HG03558 (cell line): ENCODE measurements at regions not wholly inside any gene's neighbourhood (a gene's known extent, or its start where the extent isn't known, plus 50 kb on each side); places are given as distances from the start of the nearest gene placed in this dataset.

ENCODE experiments used
- ATAC-seq: cut with Tn5 transposase; IDR thresholded peaks from one replicate; pipeline ENCODE4 v1.9.1; 2021; ENCODE audit warnings: moderate number of reproducible peaks; ENCODE audit not compliant: unreplicated experiment; ENCODE audit errors: extremely low read depth

DNA sequence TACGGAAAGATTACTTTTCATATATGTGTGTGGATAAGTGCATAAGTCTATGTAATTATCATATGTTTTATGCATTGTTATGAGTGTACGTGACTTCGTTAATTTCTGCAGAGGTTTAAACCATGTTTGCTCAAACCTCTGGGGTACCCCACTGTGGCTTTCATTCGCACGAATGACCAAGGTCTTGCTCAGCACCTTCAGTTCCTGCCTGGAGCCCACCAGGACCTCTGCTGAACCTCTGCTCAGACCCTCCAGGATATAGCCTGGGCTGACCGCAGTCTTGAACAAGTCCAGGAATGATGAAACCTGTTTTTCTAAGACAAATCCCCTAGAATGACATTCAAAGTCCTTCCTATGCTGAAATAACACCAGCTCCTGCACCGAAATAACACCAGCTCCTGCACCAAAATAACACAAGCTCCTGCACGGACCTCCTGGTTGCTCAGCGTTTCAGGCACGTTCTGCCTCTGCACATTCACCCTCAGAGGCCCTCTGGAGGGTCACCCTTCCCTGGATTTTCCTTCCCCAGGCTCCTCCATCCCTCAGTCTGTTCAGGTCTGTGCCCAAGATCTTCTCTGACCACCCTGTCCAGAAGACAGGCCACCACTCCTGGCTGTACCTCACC lies 99.7 kb upstream of the BOD1 start:
- ATAC-seq, result no peak

GRCh38 chr5:173717959-173718358 lies 101.5 kb upstream of the BOD1 start:
- no peak for ATAC-seq

DNA sequence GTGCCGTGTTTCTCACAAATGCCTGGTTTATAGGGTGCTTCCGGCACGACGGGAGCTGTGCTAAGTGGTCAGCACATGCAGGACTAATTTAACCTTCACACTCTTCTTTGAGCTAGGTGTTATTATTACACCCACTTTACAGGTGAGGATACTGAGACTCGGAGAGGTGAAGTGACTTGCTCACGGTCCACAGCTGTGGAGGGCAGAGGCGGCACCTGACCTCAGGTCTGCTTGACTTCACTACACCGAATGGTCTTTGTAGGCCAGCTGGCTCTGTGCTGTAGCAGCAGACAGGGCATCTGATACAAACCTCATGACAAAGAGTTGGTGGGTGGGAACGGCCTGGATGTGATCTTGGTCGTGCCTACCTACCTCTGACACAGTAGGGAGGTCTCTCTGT lies 102.0 kb upstream of the BOD1 start:
- no peak for ATAC-seq

DNA sequence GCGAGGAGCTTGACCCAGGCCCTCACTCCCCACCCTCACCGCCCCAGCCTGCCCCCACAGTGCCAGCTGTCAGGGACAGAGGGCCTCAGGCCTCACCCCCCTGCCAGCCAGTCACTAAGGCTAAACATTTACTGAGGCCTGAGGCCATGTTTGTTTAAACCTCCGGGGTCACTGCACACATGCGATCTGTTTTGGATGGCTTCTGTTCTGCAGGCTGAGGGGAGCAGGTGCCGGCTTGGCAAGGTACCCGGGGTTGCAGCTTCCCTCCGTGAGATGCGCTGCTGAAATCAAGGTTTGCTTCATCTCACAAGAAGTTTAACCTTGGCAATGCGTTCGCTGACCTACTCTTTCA lies 103.3 kb upstream of the BOD1 start:
- no peak for ATAC-seq

DNA sequence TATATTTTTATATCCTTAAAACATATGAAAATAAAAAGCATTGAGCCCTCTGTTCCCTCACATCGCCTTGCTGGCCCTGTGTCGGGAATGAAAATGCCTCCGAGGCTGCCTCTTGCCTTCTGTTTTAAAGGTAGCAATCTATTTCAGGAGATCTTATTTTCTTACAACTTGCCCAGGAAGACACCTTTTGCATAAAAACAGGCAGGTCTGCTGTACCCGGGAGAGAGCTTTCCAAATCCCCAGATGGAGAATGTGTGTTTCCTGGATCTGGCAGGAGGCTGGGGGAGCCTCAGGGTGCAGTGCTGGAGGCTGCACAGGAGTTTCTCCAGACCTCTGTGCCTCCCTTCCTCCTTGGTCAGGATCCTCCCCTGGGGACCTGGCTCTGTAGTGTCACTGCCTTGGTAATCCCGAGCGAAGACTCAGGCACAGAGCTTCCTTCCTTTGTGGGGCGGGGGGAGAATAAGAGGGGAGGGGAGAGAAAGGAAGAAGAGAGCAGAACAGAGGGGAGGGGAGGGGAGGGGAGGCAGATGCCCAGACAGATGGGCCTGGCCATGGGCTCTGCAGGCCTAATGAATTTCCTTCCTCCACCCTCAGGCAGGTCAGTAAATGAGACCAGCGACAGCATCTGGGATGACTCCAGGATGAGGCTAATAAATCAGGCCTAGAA lies 104.0 kb upstream of the BOD1 start:
- no peak for ATAC-seq

DNA sequence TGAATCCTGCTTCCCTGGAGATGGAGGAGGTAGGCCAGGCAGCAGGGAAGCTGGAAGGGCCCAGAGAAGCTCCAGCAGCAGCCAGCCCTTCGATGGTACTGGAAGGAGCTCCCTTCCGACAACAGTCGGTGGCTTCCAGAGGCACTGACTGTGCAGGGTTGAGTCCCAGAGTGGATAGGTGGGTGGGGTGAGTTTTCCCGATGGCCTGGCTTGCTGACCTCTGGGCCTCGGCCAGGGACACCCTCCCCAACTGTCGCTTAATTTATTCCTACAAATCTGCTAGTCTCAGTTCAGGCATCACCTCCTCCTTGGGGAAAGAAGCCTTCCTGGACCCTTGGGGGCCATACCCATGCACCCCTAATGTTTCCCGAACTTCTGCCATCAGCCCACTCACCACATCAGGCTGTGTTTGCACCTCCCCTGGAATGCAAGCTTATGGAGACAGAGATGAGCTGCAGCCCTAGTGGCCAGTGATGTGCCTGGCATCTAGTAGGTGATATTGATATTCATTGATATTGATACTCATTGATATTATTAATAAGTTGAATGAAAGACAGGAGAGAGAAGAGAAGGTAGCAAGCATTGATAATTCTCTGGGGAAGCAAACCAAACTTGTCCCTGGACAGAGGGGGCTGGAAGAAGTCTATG lies 104.6 kb upstream of the BOD1 start:
- ATAC-seq, result no peak

- no peak for ATAC-seq
Measured at GRCh38 chr5:173721601-173722232, 105.3 kb upstream of the BOD1 start.

DNA sequence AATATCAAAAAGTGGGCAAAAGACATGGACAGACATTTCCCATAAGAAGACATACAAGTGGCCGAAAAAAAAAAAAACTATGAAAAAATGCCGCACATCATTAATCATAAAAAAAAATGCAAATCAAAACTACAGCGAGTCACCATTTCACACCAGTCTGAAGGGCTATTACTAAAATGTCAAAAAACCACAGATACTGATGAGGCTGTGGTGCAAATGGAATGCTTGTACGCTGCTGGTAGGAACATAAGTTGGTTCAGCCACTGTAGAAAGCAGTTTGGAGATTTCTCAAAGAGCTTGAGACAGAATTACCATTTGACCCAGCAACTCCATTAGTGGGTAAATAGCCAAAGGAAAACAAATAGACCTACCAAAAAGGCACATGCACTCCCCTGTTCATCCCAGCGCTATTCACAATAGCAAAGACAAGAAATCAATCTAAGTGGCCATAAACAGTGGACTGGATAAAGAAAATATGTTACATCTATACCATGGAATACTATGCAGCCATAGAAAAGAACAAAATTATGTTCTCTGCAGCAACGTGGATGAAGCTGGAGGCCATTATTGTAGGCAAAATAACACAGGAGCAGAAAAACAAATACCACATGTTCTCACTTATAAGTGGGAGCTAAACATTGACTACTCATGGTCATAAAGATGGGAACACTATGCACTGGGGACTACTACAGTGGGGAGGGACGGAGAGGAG lies 110.6 kb upstream of the BOD1 start:
- no peak for ATAC-seq

DNA sequence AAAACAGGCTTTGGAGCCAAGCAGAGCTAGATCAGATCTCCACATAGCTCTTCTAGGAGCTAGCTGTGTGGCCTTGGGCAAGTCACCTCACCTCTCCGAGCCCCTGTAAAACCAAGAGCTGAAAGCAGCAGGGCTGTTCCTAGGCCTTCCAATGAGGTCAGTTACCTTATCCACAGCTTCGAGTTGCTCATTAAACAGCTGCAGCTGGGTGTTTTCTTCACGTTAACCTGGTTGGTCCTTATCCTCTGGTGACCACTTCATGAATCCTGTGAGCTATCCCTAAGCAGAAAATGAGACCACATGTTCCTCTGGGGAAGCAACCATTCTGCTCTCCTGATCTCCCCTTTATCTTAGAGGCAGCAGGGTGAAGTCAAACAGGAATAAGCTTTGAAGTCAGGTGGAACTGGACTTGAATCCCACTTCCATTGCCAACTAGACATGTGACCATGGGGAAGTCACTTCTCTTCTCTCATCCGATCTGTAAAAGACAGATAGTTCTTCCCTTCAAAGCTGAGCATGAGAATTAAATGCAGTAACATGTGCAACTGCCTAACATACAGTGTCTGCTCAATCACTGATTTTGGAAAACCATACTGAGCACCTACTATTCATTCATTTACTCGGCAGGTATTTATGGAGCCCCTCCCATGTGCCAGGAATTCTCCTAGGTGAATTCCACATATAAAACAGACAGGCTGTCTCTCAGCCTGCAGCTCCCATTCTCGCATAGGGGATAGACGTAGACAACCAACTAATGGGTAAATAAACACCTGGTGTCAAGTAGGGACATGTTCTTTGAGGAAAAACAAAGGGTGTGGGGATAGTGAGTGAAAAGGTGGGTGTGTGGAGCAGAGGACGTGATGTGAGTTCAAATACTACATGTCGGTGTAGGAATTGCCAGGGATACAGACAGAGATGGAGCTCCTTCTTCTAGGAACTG lies 111.7 kb upstream of the BOD1 start:
- no peak for ATAC-seq

- no peak for ATAC-seq
Measured at GRCh38 chr5:173729079-173729765, 112.8 kb upstream of the BOD1 start.

DNA sequence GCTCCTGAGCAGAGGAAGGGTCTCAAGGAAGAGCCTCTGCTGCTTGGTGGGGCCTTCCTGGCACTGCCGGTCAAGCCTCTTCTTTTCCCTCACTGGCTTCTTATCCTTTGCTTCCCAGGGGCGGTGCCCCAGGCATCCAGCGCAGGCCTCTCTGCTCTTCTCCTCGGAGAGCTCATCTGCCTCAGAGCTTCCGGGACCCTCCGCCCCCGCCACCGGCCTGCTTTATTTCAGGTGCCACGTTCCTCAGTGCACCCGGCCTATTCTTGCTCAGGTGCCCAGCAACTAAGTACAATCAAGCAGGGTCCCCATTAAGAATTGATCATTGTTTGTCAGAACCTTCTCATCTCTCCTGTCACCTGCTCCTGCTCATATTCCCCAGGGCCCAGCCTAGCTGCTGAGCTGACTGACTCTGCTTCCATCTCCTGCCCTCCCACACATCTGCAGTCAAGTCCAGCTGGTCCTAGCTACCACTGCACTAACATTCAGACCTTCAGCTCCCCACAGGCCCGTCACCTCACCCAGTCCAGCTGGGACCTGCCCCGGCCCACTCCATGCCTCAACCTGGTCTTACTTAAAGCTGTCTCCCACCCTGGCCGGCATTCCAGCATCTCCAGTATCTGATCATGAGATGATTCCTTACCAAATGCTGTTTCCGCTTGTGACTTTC lies 114.3 kb upstream of the BOD1 start:
- ATAC-seq, result no peak

DNA sequence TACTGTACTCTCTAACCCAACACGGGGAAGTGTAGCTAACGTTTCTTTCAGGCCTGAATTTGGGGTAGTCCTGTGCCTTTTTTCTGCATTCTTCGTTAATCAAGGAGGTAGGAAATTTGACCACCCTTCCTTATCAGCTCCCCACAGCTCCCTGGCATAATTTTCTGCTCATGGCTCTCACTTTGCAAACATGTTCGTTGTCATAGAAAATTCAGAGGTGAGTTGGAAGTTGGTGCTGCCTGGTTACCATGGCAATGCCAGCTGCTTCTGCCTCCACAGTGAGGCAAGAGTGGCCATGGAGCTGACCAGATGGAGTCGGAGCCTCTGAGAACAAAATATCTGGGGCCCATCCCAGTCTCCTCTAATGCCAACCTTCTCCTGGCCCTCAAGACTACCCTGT lies 116.6 kb upstream of the BOD1 start:
- no peak for ATAC-seq

- ATAC-seq, result no peak
Measured at GRCh38 chr5:173733425-173733824, 117.0 kb upstream of the BOD1 start.

- ATAC-seq, result no peak
Measured at GRCh38 chr5:173733831-173734501, 117.5 kb upstream of the BOD1 start.

DNA sequence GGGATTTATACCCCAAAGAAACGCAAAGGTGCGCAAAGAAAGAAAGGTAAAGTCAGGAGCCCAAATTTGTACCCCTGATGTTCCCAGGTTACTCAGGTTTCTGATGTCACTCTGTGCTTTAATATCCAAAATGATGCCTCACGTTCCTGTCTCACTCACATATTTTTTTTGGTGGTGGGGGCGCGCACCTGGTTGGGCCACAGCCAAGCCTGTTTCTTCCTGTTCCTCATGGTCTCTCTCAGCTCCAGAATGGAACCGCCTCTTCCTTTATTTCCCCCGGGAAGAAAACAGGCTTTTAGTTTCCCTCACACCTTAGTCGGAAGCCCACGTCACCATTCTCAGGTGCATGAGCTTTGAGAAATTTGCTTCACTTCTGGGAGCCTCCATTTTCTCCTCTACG lies 118.3 kb upstream of the BOD1 start:
- no peak for ATAC-seq

DNA sequence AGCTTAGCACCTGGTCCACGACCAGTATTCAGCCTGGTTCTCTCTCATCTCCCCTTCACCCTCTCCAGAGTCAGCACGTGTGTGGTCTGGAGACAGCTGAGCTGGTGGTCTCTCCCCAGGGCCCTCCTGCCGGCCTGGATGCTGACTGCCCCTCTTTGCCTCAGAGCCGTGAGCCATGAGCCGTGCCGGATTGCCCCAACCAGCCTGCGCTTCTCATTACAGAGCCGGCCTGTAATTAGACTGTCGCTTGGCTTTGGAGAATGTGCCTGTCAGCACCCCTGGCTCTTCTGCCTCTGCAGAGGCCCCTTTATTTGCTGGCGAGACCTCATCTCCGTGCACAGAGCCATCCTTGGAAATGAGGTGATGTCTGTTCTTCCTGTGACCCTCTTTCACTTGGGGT lies 118.7 kb upstream of the BOD1 start:
- ATAC-seq, result no peak

DNA sequence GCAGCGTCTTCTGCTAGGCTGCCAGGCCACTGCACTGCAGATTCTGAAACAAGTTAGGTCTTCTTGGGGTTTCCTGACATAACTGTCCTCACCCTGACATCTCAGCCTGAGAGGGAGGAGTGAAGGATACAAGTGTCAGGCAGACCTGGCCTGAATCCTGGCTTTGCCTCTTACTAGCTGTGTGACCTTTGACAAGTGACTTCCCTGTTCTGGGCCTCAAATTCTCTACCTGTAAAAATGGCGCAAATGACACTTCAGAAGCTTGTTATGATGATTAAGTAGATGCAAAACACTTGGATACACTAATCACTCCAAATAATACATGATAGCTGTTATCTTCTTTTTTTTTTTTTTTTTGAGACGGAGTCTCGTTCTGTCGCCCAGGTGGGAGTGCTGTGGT lies 119.2 kb upstream of the BOD1 start:
- no peak for ATAC-seq

DNA sequence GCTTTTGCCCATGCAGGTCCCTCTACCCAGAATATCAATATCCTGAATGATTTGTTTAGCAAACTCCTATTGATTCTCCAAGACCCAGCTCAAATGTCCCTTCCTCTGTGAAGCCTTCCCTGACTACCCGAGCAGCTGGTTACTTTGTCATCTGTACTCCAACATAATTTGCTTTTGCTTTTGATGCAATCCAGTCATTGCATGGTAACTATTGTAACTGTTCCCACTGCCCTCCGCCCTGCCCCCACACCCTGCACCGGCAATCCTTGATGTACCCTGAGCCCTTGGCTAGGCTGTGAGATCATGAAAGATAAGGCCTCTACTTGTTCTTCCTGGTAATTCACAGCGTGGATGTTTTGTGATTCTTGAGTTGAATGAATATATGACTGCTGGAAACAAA lies 119.9 kb upstream of the BOD1 start:
- ATAC-seq, result no peak
